HG03039 (cell line): ENCODE measurements at regions not wholly inside any gene's neighbourhood (a gene's known extent, or its start where the extent isn't known, plus 50 kb on each side); places are given as distances from the start of the nearest gene placed in this dataset.
"Not testable (repeated sequence)": the region's sequence is repeated elsewhere in the genome, so short reads cannot be mapped to it uniquely, and the experiment has no call there.

ENCODE experiments used
- ATAC-seq: cut with Tn5 transposase; IDR thresholded peaks from one replicate; pipeline ENCODE4 v1.9.1; 2021; ENCODE audit warnings: mild to moderate bottlenecking, moderate library complexity; ENCODE audit not compliant: unreplicated experiment

DNA sequence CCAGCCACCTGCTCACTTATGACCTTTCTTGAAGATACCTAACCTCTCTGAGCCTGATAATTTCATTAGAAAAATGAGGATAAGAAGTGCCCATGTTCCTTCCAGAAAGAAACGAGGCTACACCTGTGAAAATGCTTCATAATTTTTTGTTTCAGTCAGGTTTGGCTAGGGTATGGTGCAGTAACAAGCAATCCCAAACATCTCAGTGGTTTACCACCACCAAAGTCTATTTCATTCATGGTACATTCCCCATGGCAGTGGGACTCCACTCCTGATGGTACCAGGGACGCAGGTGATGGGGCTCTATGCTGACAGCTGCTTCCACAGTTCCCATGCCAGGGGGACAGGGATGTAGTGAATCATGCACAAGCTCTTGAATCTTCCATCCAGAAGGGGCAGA, 147.6 kb upstream of the CES5A start:
- no peak for ATAC-seq

DNA sequence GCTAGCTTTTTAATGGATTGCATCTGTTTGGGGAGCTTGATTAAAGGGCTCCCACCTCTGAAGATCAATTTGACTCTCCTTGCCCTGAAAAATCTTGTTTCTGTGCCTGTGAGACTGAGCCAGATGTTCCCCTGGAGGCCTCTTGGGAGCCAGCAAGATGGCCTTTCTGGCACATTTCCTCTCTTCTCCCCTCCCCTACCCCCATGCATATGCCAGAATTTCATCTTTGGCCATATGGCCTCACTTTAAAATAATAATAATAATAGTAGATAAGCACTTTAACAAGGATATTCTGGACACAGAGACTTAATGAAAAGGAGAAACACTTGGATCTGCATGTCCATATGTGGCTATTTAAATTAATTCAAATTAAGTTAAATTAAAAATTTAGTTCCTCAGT, 144.1 kb upstream of the CES5A start:
- ATAC-seq: no peak

- no peak for ATAC-seq
These were observed 138.9 kb upstream of the CES5A start for GRCh38 chr16:56013962-56014552.

- no peak for ATAC-seq
These were observed 137.3 kb upstream of the CES5A start for GRCh38 chr16:56012482-56012811.

- no peak for ATAC-seq
These were observed 136.8 kb upstream of the CES5A start for GRCh38 chr16:56011808-56012481.

DNA sequence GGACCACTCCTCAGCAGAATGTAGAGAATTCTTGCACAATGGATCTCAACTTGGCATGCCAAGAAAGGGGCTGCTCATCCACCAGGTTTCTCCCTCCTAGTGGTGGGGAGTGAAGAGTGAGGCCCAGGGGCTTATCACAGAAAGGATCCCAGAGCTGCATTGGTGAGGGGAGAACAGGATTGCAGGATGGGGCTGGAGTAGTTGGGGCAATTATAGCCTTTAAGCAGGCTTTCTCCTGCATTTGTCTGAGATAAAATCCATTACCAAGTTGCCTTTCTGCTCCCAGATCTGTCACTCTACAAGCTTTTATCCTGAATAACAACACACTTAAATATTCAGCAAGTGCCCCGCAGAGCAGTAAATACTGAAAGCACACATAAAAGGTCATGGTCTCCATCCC, 130.8 kb upstream of the CES5A start:
- ATAC-seq: no peak

DNA sequence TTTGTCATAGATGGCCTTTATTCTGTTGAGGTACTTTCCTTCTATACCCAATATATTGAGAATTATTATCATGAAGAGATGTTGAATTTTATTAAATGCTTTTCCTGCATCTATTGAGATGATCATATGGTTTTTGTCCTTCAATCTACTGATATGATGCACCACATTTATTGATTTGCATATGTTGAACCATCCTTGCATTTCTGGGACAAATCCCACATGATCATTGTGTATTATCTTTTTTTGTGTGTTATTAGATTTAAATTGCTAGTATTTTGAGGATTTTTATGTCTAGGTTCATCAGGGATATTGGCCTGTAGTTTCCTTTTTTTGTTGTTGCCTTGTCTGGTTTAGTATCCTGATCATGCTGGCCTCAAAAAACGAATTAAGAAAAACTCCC, 124.5 kb upstream of the CES5A start:
- no peak for ATAC-seq

DNA sequence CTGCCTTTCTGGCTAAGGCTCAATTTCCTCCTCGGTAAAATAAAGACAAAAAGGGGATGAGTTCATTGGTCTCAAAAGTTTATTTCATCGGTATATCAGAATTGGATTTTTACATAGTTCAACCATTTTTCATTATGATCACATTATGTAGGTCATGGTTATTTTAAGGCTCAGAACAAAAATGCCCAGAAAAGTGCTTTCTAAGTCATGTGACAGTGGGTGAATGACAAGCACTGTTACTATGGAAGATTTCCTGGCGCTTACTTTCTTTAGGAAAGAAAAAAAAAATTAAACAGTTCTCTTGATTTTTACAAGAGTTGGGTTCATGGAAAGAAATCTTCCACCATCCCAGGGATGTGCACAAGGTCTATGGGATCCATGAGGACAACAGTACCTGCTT, 117.9 kb upstream of the CES5A start:
- no peak for ATAC-seq

DNA sequence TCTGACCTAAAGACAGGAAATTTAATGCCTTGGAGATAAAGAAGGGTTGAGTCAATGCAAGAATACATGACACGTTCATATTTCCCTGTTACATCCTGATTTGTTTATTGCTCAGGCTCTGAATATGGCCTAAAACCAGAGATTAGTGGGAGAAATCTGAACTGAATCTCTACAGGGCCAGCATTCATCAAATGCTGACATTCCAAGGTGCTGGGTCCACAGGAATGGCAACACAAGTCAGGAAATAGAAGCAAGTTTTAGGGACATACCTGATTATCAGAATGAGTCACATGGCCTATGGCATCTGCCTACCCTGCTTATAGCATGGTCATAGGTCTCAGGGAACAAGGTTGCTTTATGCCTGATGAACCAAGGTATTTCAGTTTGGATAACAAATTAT, 117.4 kb upstream of the CES5A start:
- ATAC-seq: no peak

DNA sequence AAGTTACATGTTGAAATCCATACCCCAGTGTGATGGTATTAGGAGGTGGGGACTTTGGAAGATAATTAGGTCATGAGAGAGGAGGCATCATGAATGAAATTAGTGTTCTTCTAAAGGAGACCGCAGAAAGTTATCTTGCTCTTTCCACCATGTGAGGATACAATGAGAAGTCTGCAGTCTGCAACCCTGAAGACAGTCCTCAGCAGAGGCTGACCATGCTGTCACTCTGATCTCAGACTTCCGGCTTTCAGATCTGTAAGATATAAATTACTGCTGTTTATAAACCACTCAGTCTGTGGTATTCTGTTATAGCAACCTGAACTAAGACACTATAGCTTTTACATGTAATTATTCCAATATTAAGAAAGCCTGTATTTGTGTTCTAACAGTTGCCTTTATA, 116.7 kb upstream of the CES5A start:
- ATAC-seq: no peak

GRCh38 chr16:55989569-55989907, 114.4 kb upstream of the CES5A start:
- ATAC-seq: no peak

- not testable (repeated sequence) for ATAC-seq
These were observed 113.8 kb upstream of the CES5A start for GRCh38 chr16:55988850-55989568.

DNA sequence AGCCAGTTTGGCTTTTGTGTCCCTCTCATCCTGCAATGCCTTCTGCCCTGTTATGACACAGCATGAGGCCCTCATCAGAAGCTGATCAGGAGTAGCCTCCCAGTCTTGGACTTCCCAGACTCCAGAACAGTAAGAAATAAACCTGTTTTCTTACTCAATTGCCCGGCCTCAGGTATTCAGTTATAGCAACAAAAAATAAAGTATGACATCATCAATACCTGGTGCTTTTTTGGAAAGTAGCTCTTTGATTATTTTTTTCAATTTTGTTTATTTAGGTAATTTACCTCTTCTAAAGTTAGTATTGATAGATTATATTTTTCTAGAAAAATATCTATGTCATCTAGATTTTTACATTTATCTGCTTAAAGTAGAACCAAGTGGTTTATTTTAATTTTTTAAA, 112.8 kb upstream of the CES5A start:
- ATAC-seq: no peak

- no peak for ATAC-seq
These were observed 107.4 kb upstream of the CES5A start for GRCh38 chr16:55982597-55982996.

DNA sequence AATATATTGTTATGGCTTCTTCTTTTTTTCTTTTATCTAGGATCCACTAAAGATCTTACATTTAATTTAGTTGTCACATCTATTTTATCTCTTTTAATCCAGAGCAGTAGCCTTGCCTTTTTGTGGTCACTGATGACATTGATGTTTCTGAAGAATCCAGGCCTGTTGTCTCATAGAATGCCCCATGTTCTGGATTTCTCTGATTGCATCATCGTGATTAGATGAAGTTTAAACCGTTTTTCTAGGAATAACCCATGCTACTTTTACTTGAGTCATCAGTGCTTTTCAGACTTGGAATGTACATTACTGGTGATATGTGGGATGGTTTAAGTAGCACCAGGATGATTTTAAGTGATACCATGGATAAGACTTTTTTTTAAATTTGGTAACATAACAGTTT, 106.4 kb upstream of the CES5A start:
- ATAC-seq: no peak

DNA sequence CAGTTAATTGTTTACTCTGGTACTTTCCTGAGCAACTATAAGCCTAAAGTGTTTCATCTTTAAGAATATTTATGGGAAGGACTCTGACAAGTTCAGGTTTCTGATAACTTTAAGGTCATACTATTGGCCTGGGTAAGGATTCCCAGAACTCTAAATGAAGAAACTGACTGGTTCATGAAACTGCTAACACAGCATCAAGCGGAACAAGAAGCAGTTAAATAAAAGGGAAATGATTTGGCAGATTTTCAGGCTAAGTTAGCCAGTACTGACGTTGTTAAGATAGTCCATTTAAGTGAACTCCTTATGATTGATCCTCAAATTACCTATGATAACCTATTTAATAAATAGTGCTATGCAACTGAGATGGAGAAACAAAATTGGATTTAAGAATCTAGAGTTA, 101.6 kb upstream of the CES5A start:
- no peak for ATAC-seq

- no peak for ATAC-seq
These were observed 96.3 kb upstream of the CES5A start for GRCh38 chr16:55971447-55971846.

DNA sequence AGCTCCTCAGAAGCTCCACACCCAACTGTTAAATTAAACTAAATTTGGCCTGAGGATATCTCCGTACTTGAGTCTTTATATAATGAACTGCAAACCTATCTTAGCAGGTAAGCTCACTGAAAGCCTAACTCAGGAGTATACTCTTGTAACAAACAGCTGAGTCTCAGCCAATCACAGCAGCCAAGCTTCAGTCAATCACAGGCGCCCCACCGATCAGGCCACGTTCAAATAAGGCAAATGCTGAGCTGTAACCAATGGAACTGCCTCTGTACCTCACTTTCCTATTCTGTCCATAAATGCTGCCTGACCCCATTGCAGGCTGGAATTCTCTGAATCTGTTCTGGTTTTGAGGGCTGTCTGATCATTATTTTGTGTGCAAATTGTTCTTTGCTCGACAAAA, 93.0 kb upstream of the CES5A start:
- ATAC-seq: no peak

DNA sequence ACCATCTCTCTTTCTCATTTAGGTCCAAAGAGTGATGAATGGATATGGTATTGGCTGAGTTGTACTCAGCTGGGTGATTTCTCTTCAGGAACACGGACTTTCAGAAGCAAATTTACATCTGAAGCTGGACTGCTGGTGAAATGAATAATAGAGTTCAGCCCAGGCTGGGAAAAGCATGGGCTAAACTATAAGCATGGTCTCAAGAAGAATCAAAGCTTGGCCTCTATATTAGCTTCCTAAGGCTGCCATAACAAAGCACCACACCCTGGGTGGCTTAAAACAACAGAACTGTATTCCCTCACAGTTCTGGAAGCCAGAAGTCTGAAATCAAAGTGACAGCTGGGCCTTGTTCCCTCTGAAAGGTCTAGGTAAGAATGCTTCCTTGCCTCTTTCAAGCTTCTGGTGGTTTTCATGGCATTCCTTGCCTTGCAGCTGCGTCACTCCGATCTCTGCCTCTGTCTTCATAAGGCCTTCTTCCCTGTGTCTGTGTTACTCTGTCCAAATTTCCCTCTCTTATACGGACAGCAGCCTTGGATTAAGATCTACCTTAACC, 89.8 kb upstream of the CES5A start:
- no peak for ATAC-seq

DNA sequence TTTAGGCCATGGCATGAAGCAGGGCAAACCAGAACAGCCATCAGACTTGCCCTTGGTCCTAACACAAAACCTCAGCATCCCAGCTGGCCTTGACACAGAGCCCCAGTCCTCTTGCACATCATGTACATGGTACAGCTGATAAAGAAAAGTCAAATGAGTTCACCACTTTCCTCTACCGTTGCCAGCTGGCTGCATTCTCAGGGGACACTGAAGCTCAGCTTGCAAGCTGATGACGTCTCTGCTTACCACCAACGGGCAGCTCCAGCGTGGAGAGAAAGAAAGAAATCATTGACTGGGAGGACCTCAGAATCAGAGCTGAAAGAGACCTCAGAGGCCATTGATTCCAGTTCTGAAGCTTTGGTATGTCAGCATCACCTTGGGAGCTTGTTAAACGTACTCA, 80.7 kb upstream of the CES5A start:
- ATAC-seq: no peak

DNA sequence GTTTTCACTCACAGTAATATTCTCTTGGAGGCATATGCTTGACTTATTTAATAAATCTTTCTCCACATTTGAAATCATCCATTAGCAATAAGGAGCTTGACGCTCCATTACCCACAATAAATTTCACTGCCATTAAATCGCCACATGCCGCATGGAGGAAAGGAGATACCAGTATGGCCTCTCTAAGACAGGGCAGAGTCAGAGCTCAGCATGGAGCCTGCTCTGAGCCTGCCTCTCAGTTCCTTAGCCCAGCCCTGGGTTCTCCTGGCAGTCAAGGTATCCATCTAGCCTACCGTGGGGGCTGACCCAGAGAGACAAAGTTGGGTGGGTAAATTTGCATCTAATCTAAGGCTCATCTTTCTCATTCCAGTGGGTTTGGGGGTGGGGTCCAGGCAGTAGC, 80.3 kb upstream of the CES5A start:
- ATAC-seq: no peak

GRCh38 chr16:55954906-55955305, 79.7 kb upstream of the CES5A start:
- ATAC-seq: no peak
